DMS153 treated with DMSO at 0.1 percent for 48 hours (cell line): ENCODE measurements at regions not wholly inside any gene's neighbourhood (a gene's known extent, or its start where the extent isn't known, plus 50 kb on each side); places are given as distances from the start of the nearest gene placed in this dataset.

Source experiments
- DNase-seq: peaks from one replicate; lab custom pipeline; 2025; ENCODE audit not compliant: unreplicated experiment; lab: John Stamatoyannopoulos, UW

- DNase-seq = no peak
Measured at GRCh38 chr16:62549875-62550274, 513.6 kb upstream of the CDH8 start.

GRCh38 chr16:62548095-62548494 lies 511.9 kb upstream of the CDH8 start:
- no peak for DNase-seq

DNA sequence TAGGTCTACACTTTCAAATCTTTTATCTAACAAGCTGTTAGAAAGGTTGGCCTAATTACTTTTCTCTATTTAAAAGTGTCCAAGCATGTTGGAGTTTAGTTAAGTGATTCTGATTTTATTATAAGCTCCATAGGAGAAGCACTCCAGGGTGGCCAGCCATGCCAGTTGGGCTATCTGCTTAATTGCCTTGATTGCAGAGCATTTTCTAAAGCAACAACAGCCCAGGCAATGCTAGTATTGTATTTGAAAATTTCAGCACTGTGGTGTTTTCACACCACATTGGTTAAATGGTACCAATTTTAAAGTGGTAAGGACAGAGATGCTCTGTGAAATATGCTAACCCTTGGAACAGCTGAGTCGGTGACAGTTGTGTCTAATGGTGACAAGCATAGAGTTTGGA lies 510.5 kb upstream of the CDH8 start:
- no peak for DNase-seq

GRCh38 chr16:62545039-62545438 lies 508.8 kb upstream of the CDH8 start:
- no peak for DNase-seq

DNA sequence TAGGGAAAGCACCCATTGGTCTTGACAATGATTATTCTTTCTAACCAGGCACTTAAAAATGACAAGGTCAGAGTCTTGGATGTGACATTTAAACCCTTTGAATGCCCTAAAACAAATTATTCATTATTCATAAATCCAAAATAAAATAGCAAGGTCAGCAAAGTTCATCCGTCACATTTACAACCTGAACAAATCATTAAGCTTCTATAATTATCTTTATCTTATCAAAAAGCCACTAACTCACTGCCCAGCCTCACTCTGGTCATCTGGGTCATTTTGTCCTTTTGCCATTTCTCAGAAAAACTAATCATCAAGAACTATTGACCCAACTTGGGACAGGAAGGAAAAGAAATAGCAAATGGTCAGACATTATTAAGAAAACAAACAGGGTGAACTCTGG lies 507.3 kb upstream of the CDH8 start:
- no peak for DNase-seq

- no peak for DNase-seq
Measured at GRCh38 chr16:62539657-62540056, 503.4 kb upstream of the CDH8 start.

DNA sequence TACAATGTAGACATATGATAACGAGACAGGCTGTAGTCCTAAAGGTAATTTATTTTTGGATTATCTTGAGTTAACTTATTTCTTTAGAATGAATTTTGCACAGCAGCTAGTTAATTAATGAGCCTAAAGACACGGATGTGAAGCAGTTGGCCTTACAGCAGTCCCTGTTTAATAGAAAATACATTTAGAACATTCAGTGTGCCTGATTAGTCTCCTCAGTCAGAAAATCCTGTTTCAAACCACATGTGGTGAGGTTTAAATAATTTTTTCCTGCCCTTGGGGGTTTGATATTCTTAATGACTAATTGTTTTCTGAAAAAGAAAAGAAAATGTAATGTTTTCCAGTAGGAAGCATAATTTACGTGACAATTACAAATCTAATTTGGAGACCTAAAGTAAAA lies 494.2 kb upstream of the CDH8 start:
- DNase-seq = no peak

GRCh38 chr16:62516001-62516400 lies 479.8 kb upstream of the CDH8 start:
- DNase-seq = no peak

DNA sequence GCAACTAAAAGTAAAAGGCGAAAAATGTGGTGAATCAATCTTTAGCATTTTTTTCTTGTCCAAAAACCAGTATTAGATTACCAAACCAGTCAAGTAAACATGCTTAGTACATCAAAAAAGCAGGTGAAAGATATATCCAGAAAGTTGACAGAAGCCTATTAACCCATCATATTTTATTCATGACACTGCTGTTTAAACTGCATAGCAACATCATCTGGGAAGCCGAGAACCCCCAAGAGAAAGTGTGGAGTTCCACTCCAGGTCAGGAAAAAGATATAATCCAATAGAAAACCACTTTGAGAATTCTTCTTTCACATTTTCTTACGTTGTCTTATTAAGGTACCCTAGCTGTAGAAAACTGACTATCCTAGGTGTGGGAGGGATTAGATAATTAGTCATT lies 466.8 kb upstream of the CDH8 start:
- no peak for DNase-seq

- no peak for DNase-seq
Measured at GRCh38 chr16:62478903-62479458, 442.7 kb upstream of the CDH8 start.

- no peak for DNase-seq
Measured at GRCh38 chr16:62477796-62478195, 441.6 kb upstream of the CDH8 start.

GRCh38 chr16:62475573-62475972 lies 439.3 kb upstream of the CDH8 start:
- DNase-seq = no peak

- DNase-seq = no peak
Measured at GRCh38 chr16:62462971-62463370, 426.7 kb upstream of the CDH8 start.

DNA sequence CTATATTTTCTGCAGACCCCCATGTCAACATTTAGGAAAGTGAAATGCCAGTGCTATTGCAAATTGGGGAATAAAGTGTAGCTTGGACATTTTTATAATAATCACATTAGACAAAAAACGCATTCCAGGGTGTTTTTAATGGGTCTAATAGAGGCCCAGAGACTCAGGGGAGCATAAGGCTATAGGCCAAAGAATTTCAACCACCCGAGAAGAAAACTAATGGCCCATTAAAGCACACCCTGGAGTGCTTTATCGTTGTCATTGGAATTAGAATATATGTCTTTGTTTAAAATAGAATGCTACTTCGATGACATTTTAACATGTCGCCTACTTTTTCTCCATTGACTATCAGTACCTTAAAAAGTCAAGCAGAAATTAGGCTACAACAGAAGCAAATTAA lies 414.1 kb upstream of the CDH8 start:
- no peak for DNase-seq

- no peak for DNase-seq
Measured at GRCh38 chr16:62445909-62446308, 409.7 kb upstream of the CDH8 start.

DNA sequence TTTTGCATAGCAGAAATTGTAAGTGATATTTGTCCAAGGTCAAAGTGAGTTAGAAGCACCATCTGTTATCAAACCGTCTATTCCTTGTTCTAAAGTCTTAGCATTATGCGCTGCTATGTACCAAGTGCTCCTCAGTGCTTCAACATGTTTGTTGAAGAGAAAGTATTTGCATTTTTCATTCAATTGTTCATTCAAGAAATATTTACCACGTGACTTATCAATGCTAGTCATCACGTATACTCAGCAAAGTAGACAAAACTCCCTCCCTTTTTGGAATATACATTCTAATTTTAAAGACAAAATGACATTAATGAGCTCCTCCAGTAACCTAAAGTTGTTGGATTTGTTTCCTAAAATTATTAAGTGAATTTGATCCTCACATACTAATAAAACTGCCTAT lies 388.0 kb upstream of the CDH8 start:
- DNase-seq = no peak

- no peak for DNase-seq
Measured at GRCh38 chr16:62408760-62409159, 372.5 kb upstream of the CDH8 start.

- DNase-seq = no peak
Measured at GRCh38 chr16:62406387-62406786, 370.1 kb upstream of the CDH8 start.

DNA sequence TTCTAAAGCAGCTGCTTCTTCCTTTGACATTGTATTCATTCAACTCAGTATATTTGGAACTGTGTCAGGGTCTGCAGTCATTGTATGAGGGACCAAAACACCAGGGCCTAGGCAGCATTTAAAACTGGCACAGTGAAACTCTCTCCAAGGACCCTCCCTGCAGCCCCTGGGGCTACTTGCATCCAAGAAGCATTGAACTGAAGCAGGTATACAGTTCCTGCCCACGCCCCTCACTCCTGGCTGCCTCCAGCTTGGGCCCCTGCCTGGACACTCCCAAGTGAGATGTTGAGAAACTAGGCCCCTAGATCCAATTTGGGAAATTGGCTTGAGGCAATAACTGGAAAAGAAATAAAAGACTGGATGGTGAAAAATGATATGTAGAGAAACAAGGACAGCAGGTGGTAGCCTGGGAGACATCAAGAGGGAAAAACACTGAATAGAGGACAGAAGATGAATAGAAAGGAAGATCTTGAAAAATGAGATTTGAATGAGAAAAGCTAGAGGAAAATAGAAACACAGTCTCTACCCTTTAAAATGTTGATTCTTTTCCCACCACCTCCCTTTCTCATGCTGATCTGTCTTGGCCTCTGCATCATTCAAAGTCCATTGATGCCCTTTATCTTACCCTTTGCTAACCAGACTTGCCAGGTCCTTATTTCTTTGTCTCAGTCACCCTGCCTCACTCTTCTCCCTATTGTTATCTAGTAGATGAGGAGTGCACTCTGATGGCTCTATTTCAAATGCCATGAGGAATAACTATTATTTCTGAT lies 368.8 kb upstream of the CDH8 start:
- DNase-seq = no peak

DNA sequence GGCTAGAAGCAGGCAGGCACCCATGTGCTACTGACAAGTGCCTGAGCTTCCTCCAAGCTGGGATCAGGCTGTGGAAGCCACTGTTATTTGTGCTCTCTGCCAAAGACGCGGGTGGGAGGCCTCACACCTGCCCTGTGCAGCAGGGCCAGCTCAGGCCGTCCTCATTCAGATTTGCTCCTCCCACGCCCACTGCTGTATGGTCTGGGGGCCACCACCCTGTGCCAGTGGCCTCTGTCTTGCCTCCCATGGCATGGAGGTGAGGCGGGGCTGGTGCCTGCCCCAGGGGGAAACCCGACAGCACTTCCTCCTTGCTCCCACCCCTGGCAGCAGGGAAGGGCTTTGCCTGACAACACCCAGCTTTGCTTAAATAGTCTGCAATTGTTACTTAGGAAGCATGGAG lies 356.5 kb upstream of the CDH8 start:
- DNase-seq = no peak

DNA sequence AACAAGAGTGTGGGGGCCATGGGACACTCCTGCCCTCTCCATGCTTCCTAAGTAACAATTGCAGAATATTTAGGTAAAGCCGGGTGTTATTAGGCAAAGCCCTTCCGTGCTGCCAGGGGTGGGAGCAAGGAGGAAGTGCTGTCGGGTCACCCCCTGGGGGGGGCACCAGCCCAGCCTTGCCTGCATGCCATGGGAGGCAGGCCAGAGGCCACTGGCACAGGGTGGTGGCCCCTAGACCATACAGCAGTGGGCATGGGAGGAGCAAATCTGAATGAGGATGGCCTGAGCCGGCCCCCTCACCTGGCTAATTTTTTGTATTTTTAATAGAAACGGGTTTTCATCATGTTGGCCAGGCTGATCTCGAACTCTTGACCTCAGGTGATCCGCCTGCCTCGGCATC lies 355.7 kb upstream of the CDH8 start:
- no peak for DNase-seq

DNA sequence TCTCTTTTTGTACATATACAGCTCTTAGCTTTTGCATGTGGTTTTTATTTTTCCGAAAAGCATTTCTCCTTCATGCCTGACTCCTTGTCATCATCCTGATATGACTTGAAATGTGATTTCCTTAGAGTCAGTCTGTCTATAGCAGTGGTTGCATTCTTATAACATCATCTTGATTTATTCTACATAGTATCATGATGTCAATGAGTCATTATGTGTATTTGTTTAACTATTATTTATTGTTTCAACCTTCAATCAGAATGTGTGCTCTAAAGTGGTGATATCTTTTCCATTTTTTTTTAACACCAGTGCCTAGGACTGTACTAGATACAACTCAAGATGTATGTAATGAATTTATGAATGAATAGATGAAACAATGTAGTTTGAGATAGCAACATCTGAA lies 354.9 kb upstream of the CDH8 start:
- no peak for DNase-seq

DNA sequence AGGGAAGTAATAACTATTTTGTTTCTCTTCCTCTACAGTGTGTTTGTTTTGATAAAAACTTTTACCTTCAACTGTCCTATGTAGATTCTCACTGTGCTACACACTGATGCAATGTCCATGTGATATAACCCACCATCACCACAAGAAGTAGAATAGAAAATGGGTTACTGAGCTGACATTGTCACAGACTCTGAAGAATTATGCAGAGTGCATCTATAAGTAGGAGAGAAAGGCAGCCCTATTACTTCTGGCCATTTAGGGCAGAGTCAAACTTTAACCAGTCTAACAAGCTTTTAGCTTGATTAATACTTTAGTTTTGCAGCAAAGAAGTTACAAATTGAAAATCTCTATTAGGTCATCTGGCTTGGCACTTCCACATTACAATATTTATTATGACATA lies 354.0 kb upstream of the CDH8 start:
- DNase-seq = no peak
